PC-9 (cell line): ENCODE measurements at regions not wholly inside any gene's neighbourhood (a gene's known extent, or its start where the extent isn't known, plus 50 kb on each side); places are given as distances from the start of the nearest gene placed in this dataset.

Source experiments
- BruUV-seq: library from RNA; stranded (reverse); fragments of 400-500 nt; replicated peaks from 2 replicates; lab custom pipeline; 2021; lab: Mats Ljungman, UMichigan
- CTCF ChIA-PET: fragments of 300-600 bp; sonication (Branson Sonifier 250); formaldehyde crosslinking; loops from one replicate; lab custom pipeline; 2022; ENCODE audit warnings: antibody characterized with exemption; lab: Charles Lee
- POLR2A ChIA-PET: fragments of 300-600 bp; sonication (Branson Sonifier 250); formaldehyde crosslinking; loops from one replicate; lab custom pipeline; 2022; ENCODE audit warnings: antibody characterized with exemption; ENCODE audit not compliant: unreplicated experiment; lab: Charles Lee
- DNase-seq, 2 experiments: peaks; one replicate each; pipeline versions ENCODE4 v3.0.0 to v3.0.0-alpha.2; 2015 to 2022; ENCODE audit warnings: mixed read lengths in 1 of 2
- H2AFZ ChIP-seq: fragments of 200-600 bp; sonication (generic); 2 replicates; pipeline ENCODE4 v1.8.1; 2017; ENCODE audit warnings: antibody characterized with exemption
- H3F3A ChIP-seq: fragments of 200-600 bp; sonication (generic); 2 replicates; pipeline ENCODE4 v1.8.1; 2017; ENCODE audit warnings: antibody characterized with exemption, mild to moderate bottlenecking, low read depth; ENCODE audit not compliant: insufficient read depth
- H3K27ac ChIP-seq: fragments of 200-600 bp; sonication (generic); 2 replicates; pipeline ENCODE4 v1.6.1; 2016; ENCODE audit warnings: mixed run types
- H3K27me3 ChIP-seq: fragments of 200-600 bp; sonication (generic); 2 replicates; pipeline ENCODE4 v1.6.1; 2016; ENCODE audit warnings: low read depth, mixed run types; ENCODE audit not compliant: insufficient read depth
- H3K36me3 ChIP-seq: fragments of 200-600 bp; sonication (generic); 2 replicates; pipeline ENCODE4 v1.6.1; 2016; ENCODE audit warnings: low read depth, mixed run types
- H3K4me1 ChIP-seq: fragments of 200-600 bp; sonication (generic); replicated peaks from 2 replicates; pipeline ENCODE4 v1.6.1; 2016; ENCODE audit warnings: mixed run types; ENCODE audit not compliant: insufficient read depth
- H3K4me2 ChIP-seq: fragments of 200-600 bp; sonication (generic); 2 replicates; pipeline ENCODE4 v1.6.1; 2017; ENCODE audit warnings: mixed run types
- H3K4me3 ChIP-seq: fragments of 200-600 bp; sonication (generic); 2 replicates; pipeline ENCODE4 v1.6.1; 2016; ENCODE audit warnings: mixed run types
- H3K79me2 ChIP-seq: fragments of 200-600 bp; sonication (generic); 2 replicates; pipeline ENCODE4 v1.6.1; 2017; ENCODE audit warnings: low read depth, mixed run types
- H3K9me2 ChIP-seq: fragments of 200-600 bp; sonication (generic); 2 replicates; pipeline ENCODE4 v1.8.1; 2017; ENCODE audit warnings: mild to moderate bottlenecking; ENCODE audit not compliant: insufficient read depth
- H3K9me3 ChIP-seq: fragments of 200-600 bp; sonication (generic); 2 replicates; pipeline ENCODE4 v1.8.1; 2016; ENCODE audit warnings: low read depth; ENCODE audit not compliant: insufficient read depth
- H4K20me1 ChIP-seq: fragments of 200-600 bp; sonication (generic); 2 replicates; pipeline ENCODE4 v1.8.1; 2017; ENCODE audit not compliant: insufficient read depth
- EZH2 ChIP-seq: fragments of 200-600 bp; sonication (generic); IDR thresholded peaks from 2 replicates; pipeline ENCODE4 v1.8.0; 2017; ENCODE audit warnings: antibody characterized with exemption, low read depth
- intact Hi-C: fragments of 100-400 bp; cut with micrococcal nuclease; formaldehyde crosslinking; loops from one replicate; pipeline ENCODE4 v1.10.0; 2022; ENCODE audit not compliant: unreplicated experiment
- TF ChIP-seq, protein P1 (sequence below): fragments of 200-600 bp; sonication (generic); conservative IDR thresholded peaks from 2 replicates; pipeline ENCODE4 v1.6.1; 2017; ENCODE audit warnings: mixed run types, antibody characterized with exemption, mild to moderate bottlenecking, moderate library complexity

DNA sequence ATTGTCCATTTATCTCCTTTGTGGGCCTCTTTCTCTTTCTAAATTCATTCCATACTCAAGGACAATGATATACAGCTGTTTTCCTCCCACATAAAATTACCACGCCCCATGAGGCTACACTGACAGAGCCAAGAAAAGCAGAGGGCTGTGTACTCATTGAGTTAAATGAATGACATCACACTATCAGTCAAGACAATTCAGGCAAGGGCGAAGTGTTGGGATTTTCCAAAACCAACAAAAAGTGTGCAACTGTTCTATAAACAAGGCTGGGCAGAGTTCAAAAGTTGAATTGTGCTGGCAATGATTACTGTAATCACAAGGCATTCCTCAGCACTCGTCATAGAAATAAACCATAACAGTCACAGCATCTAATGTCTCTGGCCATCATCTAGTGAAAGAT, 799.6 kb upstream of the DIAPH2 start:
- Histone ChIP-seq H3K4me1 (no peaks in the 10 kb centered on the region), H3K4me2 (no peak overlapping the region), H2AFZ (no peak overlapping the region), H3K36me3 (no peaks in the 10 kb centered on the region), H3K79me2 (no peaks in the 10 kb centered on the region), H3K27ac (no peak overlapping the region), H3K9me2 (no peaks in the 10 kb centered on the region), H3K4me3 (no peak overlapping the region), H4K20me1 (no peaks in the 10 kb centered on the region), H3K27me3 (no peaks in the 10 kb centered on the region), H3K9me3 (no peaks in the 10 kb centered on the region), H3F3A (no peaks in the 10 kb centered on the region)
- no TSS peak for BruUV-seq
- intact Hi-C loops, result no loop called here
- TF ChIP-seq, protein P1, sequence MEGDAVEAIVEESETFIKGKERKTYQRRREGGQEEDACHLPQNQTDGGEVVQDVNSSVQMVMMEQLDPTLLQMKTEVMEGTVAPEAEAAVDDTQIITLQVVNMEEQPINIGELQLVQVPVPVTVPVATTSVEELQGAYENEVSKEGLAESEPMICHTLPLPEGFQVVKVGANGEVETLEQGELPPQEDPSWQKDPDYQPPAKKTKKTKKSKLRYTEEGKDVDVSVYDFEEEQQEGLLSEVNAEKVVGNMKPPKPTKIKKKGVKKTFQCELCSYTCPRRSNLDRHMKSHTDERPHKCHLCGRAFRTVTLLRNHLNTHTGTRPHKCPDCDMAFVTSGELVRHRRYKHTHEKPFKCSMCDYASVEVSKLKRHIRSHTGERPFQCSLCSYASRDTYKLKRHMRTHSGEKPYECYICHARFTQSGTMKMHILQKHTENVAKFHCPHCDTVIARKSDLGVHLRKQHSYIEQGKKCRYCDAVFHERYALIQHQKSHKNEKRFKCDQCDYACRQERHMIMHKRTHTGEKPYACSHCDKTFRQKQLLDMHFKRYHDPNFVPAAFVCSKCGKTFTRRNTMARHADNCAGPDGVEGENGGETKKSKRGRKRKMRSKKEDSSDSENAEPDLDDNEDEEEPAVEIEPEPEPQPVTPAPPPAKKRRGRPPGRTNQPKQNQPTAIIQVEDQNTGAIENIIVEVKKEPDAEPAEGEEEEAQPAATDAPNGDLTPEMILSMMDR, result no peak
- TF ChIP-seq EZH2, result no peak
- ChIA-PET CTCF (no interaction called here), POLR2A (no interaction called here)
- DNase-seq, result no peak

DNA sequence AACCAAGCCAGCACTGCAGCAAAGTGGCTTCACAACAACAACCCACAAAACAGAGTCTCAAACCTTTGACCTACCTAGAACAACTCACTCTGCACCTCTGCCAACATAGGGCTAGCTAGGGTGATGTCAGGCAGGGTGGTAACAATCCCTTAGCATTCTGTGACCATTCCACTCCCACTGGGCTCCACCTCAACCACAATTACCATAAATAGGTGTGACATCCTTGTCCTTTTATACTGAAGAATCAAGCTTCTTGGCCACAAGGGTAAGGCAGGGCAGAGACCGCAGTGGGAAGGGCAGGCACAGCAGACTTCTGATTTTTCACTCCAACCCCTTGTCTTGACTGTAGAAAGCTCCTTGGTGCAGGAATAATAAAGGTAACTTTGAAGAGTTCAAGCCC, 795.4 kb upstream of the DIAPH2 start:
- H3K9me2 ChIP-seq, result no peaks in the 10 kb centered on the region
- no peak overlapping the region for H3K4me2 ChIP-seq
- no peaks in the 10 kb centered on the region for H3K4me1 ChIP-seq
- ChIA-PET CTCF (no interaction called here), POLR2A (no interaction called here)
- intact Hi-C loops, result no loop called here
- H3K9me3 ChIP-seq, result no peaks in the 10 kb centered on the region
- H3K36me3 ChIP-seq, result no peaks in the 10 kb centered on the region
- H3F3A ChIP-seq, result no peaks in the 10 kb centered on the region
- H4K20me1 ChIP-seq, result no peaks in the 10 kb centered on the region
- BruUV-seq, result no TSS peak
- DNase-seq, result no peak
- no peaks in the 10 kb centered on the region for H3K79me2 ChIP-seq
- no peak overlapping the region for H3K4me3 ChIP-seq
- H2AFZ ChIP-seq, result no peak overlapping the region
- no peaks in the 10 kb centered on the region for H3K27me3 ChIP-seq
- no peak overlapping the region for H3K27ac ChIP-seq
- TF ChIP-seq, protein P1, result no peak
- no peak for TF ChIP-seq EZH2

DNA sequence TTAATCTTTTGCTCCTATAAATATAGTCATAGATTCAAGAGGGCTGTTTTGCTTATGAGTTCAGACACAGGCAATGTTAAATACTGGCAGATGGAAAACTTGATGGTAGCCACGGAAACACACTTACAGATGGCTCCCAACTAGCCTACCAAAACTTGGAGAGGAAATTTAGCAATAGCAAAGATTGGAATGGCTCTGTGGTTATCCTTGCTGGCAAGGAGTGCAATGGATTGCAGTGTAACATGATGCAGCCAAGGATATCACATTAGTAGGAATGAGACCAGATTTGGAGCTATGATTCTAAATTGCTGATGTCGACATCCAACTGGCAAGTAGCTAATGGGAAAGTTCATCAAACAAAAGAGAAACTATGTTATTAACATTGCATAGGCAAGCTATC, 791.0 kb upstream of the DIAPH2 start:
- Histone ChIP-seq H3K27me3 (no peaks in the 10 kb centered on the region), H4K20me1 (no peaks in the 10 kb centered on the region), H3K4me1 (no peaks in the 10 kb centered on the region), H3K27ac (no peak overlapping the region), H3K9me2 (no peaks in the 10 kb centered on the region), H3K4me2 (no peak overlapping the region), H3F3A (no peaks in the 10 kb centered on the region), H3K9me3 (no peaks in the 10 kb centered on the region), H3K79me2 (no peaks in the 10 kb centered on the region), H3K4me3 (no peak overlapping the region), H2AFZ (no peak overlapping the region), H3K36me3 (no peaks in the 10 kb centered on the region)
- TF ChIP-seq, protein P1, result no peak
- no peak for TF ChIP-seq EZH2
- ChIA-PET CTCF (no interaction called here), POLR2A (no interaction called here)
- no peak for DNase-seq
- intact Hi-C loops, result no loop called here
- no TSS peak for BruUV-seq
